G401.6 (cell line): ENCODE measurements at regions not wholly inside any gene's neighbourhood (a gene's known extent, or its start where the extent isn't known, plus 50 kb on each side); places are given as distances from the start of the nearest gene placed in this dataset.

Source experiments
- FAIRE-seq: peaks from 2 replicates; lab custom pipeline; 2012; peaks lifted over from hg19 to GRCh38; lab: Jason Lieb, UNC

DNA sequence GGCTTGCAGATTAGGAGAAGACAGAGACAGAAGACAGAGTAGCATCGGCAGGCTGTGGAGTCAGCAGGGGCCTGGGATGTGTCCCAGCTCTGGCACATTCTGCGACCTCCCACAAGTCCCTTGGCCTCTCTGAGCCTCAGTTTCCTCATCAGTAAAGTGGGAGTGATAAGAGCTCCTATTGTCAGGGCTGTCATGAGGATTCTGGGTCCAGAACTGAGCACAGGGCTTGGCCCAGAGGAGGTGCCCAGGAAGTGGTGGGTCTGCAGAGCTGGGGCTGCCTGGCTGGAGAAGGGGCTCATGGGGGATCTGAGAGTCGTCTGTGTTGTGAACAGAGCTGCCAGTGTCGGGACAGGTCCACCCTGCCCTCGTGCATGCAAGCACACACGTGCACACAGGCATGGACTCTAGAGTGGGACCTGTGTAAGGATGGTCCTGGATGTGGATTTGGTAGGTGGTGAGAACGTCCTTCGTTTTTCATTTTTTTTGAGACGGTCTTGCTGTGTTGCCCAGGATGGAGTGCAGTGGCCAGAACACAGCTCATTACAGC lies 262.9 kb downstream of the PTPRU start:
- no peak for FAIRE-seq

DNA sequence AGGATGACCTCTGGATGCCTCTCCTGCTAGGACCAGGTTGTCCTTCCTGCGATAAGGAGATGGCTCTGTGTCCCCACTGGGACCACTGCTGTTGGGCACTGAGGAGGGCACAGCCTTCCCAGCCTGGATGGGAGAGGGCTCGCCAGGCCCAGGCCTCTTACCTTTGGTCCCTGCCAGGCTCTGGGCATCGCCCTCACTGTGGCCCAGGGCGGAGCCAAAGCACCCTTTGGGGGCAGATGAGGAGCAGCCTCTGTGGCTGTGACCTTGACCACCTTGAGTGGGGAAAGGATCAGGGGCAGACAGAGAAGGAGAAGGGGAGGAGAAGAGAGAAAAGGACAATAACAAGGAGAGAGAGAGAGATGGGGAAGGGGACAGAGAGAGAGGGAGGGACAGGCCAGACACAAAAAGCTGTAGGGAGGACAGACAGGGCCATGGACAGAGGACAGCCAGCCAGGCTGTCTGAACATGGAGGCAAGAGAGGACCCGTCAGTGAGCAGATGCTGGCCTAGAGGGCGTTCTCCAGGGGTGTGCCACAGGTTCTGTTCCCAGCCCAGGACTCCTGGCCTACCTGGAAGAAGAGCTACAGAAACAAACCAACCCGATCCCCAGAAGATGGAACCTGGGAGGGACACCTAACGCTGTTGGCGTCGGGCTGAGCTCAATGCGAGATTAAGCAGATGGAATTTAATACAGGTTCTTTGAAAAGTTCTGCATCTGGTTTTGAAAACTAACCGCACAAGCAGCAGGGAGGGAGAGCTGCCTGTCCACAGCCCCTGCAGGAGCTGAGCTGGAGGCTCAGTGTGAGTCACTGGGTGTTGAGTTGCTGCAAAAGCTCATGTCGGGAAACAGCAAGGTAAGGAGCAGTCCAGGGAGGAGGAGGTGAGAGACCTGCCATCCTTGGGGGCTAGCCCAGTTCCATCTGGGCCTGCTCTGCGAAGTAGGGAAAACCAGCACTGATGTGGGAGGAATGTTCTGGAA lies 262.1 kb downstream of the PTPRU start:
- FAIRE-seq, result no peak

DNA sequence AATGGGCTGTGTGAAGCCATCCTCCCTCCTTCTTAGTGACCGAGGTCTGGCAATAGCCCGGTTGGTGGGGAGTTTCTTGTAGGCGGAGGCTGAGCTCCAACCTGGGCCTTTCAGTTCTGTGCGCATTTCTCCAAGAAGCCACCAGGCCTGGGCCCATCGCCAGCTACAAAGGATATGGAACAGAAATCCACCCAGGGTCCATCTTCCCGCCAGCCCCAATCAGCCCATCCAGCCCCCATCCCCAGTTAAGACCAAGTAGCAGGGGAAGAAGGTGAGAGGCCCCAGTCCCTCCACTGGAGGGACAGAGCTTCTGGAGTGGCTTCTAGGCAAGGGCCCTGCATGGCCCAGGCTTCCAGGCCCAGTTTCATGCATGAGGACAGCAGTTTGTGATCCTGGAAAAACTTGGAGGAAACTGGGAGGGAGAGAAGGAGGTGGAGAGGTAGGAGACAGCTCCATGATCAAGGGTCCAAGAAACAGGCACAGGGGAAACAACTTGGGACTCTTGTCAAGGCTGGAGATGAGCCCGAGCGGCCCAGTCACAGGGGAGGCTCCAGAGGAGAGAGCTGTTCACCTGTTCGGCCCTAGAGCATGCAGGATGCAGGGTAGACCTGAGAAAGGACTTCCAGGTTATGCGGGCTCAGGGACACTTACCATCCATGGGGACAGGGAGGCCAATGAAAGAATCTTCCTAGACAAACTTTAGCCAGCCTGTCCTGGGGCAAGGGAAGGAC lies 261.2 kb downstream of the PTPRU start:
- FAIRE-seq, result no peak

DNA sequence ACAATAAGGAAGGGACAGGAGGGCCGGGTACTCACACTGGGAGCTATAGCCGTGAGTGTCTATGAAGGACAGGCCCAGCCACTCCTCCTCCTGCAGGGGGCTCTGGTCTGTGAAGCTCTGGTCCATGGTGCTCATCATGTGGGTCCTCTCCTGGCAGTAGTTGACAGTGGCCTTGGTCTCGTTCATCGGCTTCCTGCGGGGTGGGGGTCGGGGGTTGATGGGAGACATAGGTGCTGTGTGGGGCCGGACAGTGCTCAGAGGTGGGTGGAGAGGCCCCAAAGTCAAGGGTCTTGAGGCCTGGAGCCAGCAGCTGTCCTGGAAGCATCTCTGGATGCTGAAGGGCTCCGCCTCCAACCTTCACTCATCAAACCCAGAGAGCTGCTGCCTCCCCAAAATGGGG lies 260.4 kb downstream of the PTPRU start:
- FAIRE-seq, result no peak

DNA sequence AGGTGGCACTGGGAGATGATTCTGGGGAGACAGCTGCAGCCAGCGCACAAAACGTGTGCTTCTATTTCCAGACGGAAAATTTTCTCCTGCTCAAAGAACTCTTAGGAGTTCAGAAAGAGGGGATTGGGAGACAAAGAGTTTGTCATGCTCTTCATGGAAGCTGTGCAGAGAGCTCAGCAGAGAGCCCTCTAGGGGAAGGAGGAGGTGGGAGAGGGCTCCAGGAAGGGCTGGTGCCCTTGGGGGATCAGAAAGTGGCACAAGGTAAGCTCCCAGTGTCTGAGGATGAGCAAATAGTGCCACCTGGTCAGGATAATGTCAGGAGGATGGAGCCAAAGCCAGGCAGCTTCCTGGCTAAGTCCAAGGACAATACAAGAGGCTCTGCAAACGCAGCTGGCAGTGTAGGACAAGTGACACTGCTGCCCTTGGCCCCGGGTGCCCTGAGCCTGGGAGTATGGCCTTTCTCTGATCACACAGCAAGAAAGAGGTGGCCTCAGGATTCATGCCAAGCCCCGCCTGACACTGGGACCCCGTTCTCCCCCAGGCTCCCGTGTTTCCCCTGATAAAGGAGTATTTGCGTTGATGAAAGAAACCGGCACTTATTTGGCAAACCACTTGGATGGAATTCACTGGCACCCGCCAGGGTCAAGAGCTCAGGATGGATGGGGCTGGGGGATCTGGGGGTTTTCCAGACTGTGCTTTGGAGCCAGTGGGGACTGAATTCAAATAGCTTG lies 254.0 kb downstream of the PTPRU start:
- FAIRE-seq, result no peak

DNA sequence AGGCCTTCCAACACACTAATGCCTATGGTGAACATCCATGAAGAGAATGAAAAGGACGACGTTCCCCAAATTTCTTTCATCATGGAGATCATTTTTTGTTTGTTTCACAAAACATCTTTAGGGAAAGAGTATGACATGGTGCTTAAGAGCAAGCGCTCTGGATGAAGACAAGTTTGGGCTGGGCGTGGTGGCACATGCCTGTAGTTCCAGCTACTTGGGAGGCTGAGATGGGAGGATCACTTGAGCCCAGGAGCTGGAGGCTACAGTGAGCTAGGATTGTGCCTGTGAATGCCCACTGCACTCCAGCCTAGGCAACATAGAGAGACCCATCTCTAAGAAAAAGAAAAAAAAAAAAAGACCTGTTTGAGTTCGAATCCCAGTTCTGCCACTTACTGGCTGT lies 253.1 kb downstream of the PTPRU start:
- no peak for FAIRE-seq

DNA sequence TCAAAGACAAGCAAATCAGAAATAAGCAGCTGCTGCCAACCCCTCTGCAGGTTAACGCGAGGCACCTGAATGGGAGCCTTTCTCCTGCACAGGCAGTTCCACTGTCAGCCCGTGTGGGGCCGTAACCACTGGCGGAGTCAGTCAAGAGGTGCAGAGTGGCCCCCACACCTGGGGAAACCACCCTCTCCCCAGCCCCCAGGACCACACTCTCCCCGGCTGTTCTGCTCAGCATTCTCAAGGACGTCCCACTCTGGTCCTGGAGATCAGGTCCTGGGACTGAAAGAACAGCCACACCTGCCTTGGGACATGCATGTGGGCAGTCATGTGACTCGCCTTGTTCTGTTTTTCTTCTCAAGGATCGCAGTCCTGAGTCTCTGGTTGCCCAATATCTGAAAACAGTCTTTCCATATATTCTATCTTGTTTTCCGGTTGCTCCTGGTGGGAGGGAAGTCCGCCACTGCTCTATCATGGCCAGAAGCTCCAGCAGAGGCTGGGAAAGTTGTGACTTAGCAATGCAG lies 252.5 kb downstream of the PTPRU start:
- FAIRE-seq, result no peak

DNA sequence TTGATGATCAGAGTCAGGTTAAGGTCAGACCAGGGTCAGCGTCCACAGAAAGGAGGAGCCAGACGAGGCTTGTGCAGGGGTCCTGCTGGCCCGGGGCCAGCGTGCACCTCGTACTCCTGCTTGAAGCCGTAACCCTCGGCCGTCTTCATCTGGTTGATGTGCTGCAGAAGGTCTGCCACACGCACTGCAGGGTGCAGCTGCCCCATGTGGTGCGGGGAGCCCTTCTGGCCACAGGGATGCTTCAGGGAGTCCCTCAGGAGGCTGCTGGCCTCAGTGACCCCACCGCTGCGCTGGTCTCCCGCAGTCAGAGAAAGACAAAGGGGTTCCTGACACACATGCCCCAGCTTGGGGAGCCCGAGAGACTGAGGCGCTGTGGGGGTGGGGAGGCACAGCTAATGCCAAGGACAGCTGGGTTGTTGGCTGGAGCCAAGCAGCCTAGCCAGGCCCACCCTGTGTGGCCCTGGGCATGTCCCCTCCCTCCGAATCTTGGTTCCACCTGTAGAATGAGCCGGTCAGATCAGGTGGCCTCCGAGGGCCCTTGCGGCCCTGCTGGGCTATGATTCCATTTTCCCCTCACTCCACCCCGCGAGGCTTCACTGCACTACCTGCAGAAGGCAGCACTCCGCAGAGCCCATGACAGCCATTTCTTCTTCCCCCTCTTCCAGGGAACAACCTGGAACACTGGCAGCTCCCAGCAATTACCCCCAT lies 251.9 kb downstream of the PTPRU start:
- FAIRE-seq, result no peak

DNA sequence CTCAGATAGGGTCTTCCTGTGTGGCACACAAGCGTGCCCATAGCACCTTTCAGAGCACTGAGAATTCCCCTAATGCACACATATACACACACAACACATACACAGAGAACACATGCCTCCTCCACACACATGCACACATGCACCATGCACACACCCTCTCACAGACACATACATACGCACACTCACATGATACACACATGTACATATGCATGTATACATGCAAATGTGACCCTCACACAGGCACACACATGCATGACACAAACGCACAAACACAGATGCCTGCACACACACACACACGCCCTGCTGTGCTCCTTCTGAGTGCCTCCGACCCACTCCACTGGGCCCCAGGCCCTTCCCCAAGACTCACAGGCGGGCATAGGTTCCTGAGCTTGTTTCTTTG lies 251.0 kb downstream of the PTPRU start:
- FAIRE-seq, result no peak

DNA sequence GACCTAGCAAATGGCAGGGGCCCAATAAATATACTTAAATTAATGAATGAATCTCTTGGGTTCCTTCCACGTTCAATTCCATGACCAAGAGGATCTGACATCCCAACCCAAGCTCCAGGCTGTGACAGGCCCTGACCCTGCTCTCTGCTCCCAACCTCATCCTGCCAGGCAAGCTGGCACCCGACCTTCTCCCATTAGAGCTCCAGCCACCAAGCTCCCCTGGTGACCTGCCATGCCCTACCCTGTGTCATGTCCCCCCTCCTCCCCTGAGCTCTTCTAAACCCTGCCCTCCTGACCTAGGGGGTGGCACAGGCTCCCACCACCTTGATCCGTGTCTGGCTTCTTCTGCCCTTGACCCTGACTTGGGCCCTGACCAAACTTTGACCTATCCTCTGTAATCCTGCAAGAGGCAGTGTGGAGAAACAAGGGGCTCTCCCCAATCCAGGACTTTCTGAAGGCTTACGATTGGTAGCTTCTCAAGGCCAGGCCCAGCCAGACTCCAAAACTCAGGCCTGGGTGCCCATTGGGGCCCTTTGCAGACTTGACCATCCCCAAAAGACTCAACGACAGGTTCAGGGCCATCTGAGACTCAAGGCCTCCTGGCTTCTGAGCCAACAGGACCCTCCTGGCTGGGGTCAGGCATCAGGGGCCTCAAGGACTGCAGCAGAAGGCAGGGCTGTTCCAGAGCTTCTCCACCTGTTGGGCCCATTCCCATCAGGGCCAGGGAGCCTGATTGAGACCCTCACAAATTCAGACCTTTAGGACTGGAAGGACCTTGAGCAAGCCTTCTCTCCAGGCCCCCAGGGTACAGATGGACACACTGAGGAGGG lies 249.0 kb downstream of the PTPRU start:
- FAIRE-seq, result no peak

DNA sequence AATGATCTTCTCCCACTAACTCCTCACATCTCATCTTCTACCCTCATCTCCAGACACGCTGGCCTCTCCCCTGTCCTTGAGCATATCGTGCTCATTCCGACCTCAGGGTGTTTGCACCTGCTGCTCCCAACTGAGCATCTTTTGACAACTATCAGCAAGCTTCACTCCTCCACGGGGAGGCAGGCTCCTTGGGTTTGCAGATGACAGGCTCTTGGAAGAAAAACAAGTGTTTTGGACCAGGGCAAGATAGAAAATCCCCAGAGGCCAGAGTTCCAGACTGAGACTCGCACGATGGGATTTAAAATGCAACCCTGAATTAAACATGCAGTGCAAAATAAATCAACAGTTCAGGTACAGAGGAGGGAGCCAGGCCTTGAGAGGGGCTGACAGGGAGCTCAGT lies 246.7 kb downstream of the PTPRU start:
- FAIRE-seq, result no peak

DNA sequence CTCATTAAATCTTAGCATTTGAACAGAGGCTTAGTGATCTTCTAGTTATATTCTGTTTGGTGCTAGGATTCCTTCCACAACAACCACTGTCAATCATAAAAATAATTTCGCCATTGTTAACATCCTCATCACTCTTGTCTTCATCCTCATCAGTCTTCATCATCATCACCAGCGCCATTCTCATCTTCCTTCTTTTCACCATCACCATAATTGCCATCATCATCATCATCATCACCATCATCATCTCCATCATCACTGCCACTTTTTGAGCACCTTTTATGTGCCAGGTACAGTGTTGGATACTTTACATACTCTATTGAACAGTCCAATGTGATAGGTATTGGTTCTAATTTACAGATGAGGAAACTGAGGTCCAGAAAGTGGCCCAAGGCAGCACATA lies 245.7 kb downstream of the PTPRU start:
- FAIRE-seq, result no peak

DNA sequence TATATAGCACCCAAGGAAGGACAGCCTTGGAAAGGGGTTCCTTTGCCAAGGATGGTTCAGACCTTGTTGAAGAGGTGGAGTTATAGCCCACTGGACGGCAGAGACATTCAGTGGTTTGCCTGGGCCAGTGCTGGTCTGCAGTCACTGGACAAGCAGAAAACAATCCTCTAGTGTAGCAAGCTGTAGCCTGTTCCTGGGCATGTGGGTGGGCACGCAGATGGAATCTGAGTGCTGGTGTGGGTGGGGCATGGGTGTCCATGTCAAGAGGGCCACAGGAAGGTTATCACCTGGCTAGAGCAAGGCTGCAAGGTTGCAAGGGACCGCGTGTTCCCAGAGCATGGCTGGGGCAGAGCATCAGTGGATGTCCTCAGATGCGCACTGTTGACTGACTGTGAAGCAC lies 244.7 kb downstream of the PTPRU start:
- no peak for FAIRE-seq

DNA sequence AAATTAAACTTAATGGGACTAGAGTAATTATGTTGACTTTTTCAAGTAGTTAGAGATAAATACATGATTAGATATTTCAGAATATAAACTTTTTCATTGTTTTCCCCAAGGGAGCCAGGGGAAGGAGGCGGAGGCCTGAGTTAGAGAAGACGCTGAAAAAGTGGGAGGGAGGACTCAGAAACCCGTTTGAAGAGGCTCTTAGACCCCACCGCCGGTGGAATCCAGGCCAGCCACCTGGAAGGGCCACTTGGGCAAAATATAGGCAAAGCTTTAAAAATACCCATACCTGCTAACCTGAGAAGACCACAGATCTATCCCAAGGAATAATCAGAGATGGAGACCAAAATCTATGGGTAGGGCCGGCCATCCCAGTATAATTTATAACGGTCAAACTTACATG lies 242.6 kb downstream of the PTPRU start:
- no peak for FAIRE-seq

DNA sequence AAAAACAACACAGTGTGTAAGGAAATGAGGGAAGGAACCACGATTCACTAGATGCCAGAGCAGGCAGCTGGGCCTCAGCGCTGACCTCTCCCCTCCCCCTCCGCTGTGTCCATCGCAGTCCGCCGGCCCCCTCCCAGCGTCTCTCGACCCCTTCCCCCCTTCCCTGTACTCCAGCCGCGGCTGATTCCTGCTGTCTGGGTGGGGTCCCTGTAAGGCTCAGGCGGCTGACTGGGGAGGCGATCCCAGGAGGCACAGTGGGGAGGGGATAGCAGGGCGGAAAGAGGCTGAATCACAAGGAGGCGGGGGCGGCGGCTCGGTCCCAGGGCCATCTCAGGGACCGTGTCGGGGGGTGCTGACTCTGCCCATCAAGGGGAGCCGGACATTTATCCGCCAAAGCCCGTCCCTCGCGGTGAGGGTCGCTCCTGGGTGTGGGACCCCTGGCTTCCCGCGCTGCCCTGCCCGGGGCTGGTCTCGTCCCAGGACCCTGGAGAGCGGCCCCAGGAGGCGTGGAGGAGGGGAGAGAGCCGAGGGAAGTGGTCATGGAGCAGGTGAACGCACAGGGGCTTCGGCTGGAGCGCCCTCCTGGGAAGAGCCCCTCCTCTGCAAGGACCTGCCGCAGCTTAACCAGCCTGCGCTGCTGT lies 241.9 kb downstream of the PTPRU start:
- no peak for FAIRE-seq

DNA sequence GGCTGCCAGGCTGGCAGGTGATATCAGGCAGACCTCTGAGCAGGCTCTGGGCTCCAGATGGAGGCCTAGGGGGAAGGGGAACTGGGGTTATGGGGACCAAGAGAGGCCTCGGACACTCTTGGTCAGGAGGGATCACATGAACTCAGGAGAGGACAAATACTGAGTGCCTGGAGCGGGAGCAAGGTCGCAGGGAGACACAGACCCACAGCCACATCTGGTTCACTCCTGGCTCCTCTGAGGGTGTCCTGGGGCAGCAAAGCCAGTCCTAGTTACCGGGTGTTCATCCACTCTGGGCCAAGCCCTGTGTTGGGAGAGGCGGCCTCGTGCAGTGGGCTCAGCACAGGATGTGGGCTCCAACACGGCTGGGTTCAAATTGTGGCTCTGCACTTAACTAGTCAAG lies 239.0 kb downstream of the PTPRU start:
- no peak for FAIRE-seq

DNA sequence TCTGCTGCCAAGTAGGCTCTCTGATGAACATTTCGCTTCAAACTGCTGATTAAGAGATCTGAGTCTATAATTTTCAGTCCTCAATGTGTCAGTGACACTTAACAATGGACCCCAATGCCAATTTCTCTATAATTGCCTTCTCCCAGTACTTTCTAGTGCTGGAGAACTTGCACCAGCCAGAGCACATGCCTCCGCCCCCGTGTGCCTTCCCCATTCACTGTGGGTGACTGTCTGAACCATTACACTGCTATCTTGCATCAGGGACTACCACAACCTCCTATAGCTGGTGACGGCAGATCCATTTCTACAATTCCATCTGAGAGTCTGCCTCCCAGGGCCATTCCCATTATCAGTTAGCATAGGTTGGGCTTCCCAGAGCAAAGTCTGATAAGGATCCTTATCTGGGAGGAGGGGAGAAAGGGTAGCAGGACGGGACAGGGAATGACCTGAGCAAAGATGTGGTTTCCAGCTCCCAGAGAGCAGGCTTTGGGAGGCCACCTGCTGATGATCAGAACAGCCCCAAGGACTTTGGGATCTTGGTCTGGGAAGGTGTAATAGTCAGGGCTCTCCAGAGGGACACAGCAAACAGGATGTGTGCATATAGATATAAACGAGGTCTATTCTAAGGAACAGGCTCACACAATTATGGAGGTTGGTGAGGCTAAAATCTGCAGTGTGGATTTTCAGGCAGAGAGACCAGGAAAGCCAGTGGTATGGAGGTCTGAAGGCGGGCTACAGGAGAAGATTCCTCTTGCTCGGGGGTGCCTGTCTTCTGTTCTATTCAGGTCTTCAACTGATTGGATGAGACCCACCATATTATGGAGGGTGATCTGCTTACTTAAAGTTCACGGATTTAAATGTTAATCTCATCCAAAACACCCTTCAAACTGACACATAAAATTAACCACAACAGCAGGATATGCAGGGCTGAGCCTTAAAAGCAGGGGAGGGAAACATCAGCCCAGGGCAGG lies 238.2 kb downstream of the PTPRU start:
- no peak for FAIRE-seq

DNA sequence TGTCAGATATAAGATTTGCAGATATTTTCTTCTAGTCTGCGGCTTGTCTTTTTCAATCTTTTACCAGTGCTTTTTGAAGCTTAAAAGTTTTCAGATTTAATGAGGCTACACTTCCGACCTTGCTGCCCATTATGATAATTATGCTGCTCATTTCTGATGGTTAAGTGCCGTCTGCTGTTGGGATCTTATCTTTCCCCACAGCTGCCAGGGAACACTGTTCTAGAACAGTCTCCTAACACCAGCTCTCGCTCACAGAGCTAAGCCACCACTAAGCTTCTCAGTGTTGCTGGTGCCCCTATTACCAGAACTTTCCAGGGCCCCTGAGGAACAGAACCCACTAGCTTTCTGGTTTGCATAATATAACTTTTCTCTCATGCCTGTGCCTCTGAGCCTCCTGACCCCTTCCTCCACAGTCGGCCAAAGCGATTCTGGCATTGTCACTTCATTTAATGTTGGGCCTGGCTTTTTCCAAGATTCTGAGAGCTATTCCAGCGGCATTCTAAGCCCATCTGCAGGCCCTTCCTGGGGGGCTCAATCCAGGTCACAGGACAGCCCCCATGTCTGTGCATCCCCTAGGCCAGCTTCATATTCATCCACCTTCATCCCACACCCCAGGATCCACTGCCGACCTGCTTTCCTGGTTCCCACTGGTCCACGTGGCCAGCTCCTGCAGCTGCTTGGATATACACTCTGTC lies 237.0 kb downstream of the PTPRU start:
- FAIRE-seq, result no peak
